IMR-90 (cell line): ENCODE measurements at regions not wholly inside any gene's neighbourhood (a gene's known extent, or its start where the extent isn't known, plus 50 kb on each side); places are given as distances from the start of the nearest gene placed in this dataset.

Experiments used
- ATAC-seq: fragments of 200-7000 bp; cut with Tn5 transposase; 2 replicates; pipeline ENCODE4 v1.9.1; 2020; ENCODE audit warnings: low read depth, mild to moderate bottlenecking, moderate library complexity
- BruUV-seq: library from RNA; stranded (reverse); fragments of 400-500 nt; replicated peaks from 2 replicates; lab custom pipeline; 2021; lab: Mats Ljungman, UMichigan
- CTCF ChIA-PET: fragments of 300-600 bp; formaldehyde crosslinking; extraction: SDS; loops from one replicate; lab custom pipeline; 2021; ENCODE audit warnings: antibody characterized with exemption; lab: Yijun Ruan, JAX
- POLR2A ChIA-PET: fragments of 300-600 bp; sonication (Branson Sonifier 250); formaldehyde crosslinking; loops from one replicate; lab custom pipeline; 2022; ENCODE audit warnings: antibody characterized with exemption; ENCODE audit not compliant: unreplicated experiment; lab: Charles Lee
- DNase-seq: peaks from one replicate; pipeline ENCODE4 v3.0.0; 2013
- H2AFZ ChIP-seq: replicated peaks from 2 replicates; pipeline ENCODE3; 2013; ENCODE audit warnings: low read length, mild to moderate bottlenecking; ENCODE audit not compliant: poor library complexity
- H2AK5ac ChIP-seq: 2 replicates; pipeline ENCODE4 v1.6.1; 2013; ENCODE audit warnings: low read depth, low read length, inconsistent platforms
- H2AK9ac ChIP-seq: replicated peaks from 2 replicates; pipeline ENCODE3; 2013; ENCODE audit warnings: mild to moderate bottlenecking, low read depth, low read length, moderate library complexity; ENCODE audit not compliant: poor library complexity
- H2BK120ac ChIP-seq: 2 replicates; pipeline ENCODE4 v1.6.1; 2013; ENCODE audit warnings: low read depth, low read length, inconsistent platforms
- H2BK15ac ChIP-seq: 3 replicates; pipeline ENCODE4 v1.6.1; 2013; ENCODE audit warnings: low read depth, low read length, inconsistent platforms
- H2BK20ac ChIP-seq: 2 replicates; pipeline ENCODE4 v1.6.1; 2013; ENCODE audit warnings: low read depth, mild to moderate bottlenecking, inconsistent platforms, low read length, moderate library complexity
- H2BK5ac ChIP-seq: 2 replicates; pipeline ENCODE4 v1.6.1; 2013; ENCODE audit warnings: mild to moderate bottlenecking, low read depth, low read length, inconsistent platforms; ENCODE audit not compliant: poor library complexity, severe bottlenecking
- H3K14ac ChIP-seq: replicated peaks from 2 replicates; pipeline ENCODE4 v1.6.1; 2013; ENCODE audit warnings: low read depth, low read length, inconsistent platforms
- H3K18ac ChIP-seq: 2 replicates; pipeline ENCODE4 v1.6.1; 2013; ENCODE audit warnings: low read depth, low read length, control low read depth
- H3K23ac ChIP-seq: 2 replicates; pipeline ENCODE4 v1.6.1; 2013; ENCODE audit warnings: low read depth, low read length, inconsistent platforms
- H3K27ac ChIP-seq: 2 replicates; pipeline ENCODE4 v1.5.1; 2013; ENCODE audit warnings: mild to moderate bottlenecking, control low read depth, low read length; ENCODE audit not compliant: insufficient read depth
- H3K27me3 ChIP-seq: 2 replicates; pipeline ENCODE4 v1.6.1; 2013; ENCODE audit warnings: low read length; ENCODE audit not compliant: control insufficient read depth, insufficient read depth
- H3K36me3 ChIP-seq: 2 replicates; pipeline ENCODE4 v1.6.1; 2013; ENCODE audit warnings: low read length, mixed read lengths; ENCODE audit not compliant: control insufficient read depth, insufficient read depth
- H3K4ac ChIP-seq: 2 replicates; pipeline ENCODE4 v1.6.1; 2013; ENCODE audit warnings: low read depth, low read length, inconsistent platforms
- H3K4me1 ChIP-seq: 2 replicates; pipeline ENCODE4 v1.6.1; 2013; ENCODE audit warnings: low read length, mixed read lengths; ENCODE audit not compliant: control insufficient read depth, insufficient read depth
- H3K4me2 ChIP-seq: 2 replicates; pipeline ENCODE4 v1.6.1; 2013; ENCODE audit warnings: low read depth, mild to moderate bottlenecking, control low read depth, low read length, moderate library complexity
- H3K4me3 ChIP-seq: 2 replicates; pipeline ENCODE4 v1.5.1; 2013; ENCODE audit warnings: low read depth, mild to moderate bottlenecking, control low read depth, low read length, moderate library complexity; ENCODE audit not compliant: insufficient read depth
- H3K56ac ChIP-seq: 2 replicates; pipeline ENCODE4 v1.6.1; 2013; ENCODE audit warnings: low read length, inconsistent platforms; ENCODE audit not compliant: insufficient read depth; ENCODE audit errors: extremely low read depth
- H3K79me1 ChIP-seq, 2 experiments: 2 replicates each; pipeline ENCODE4 v1.6.1; 2013; ENCODE audit warnings: low read length in 2 of 2, inconsistent platforms in 1 of 2, low read depth in 1 of 2
- H3K9ac ChIP-seq: 2 replicates; pipeline ENCODE4 v1.6.1; 2013; ENCODE audit warnings: low read depth, low read length, control low read depth
- H3K9me1 ChIP-seq: 2 replicates; pipeline ENCODE4 v1.6.1; 2013; ENCODE audit warnings: low read length, inconsistent platforms; ENCODE audit not compliant: insufficient read depth
- H3K9me3 ChIP-seq: 2 replicates; pipeline ENCODE4 v1.6.1; 2013; ENCODE audit warnings: low read length; ENCODE audit not compliant: control insufficient read depth, insufficient read depth
- H4K20me1 ChIP-seq: 2 replicates; pipeline ENCODE4 v1.6.1; 2013; ENCODE audit warnings: low read length, inconsistent platforms; ENCODE audit not compliant: insufficient read depth
- H4K5ac ChIP-seq: 2 replicates; pipeline ENCODE4 v1.6.1; 2013; ENCODE audit warnings: mild to moderate bottlenecking, low read depth, low read length, control low read depth
- H4K8ac ChIP-seq, 2 experiments: 2 replicates each; pipeline ENCODE4 v1.6.1; 2013; ENCODE audit warnings: low read depth in 2 of 2, low read length in 2 of 2, control low read depth in 1 of 2, inconsistent platforms in 1 of 2
- H4K91ac ChIP-seq: 2 replicates; pipeline ENCODE4 v1.6.1; 2013; ENCODE audit warnings: low read depth, low read length, inconsistent platforms; ENCODE audit not compliant: insufficient read depth
- BHLHE40 ChIP-seq: fragments of 150-350 bp; IDR thresholded peaks from 2 replicates; pipeline ENCODE4 v1.6.1; 2016; ENCODE audit warnings: mild to moderate bottlenecking, low read depth, low read length
- CEBPB ChIP-seq: IDR thresholded peaks from 2 replicates; pipeline ENCODE4 v1.6.1; 2012; ENCODE audit warnings: low read depth, low read length, improper control_type of control experiment
- WGBS, 2 experiments: methylation state at CpG; one replicate each; pipeline versions ENCODE4 v1.1.5 to v1.1.7; 2013; ENCODE audit warnings: missing lambda C conversion rate in 2 of 2; ENCODE audit not compliant: insufficient read length in 1 of 2; ENCODE audit errors: extremely low coverage in 2 of 2; 5-methylcytosine and 5-hydroxymethylcytosine counted together
- dilution Hi-C: fragments of 300-500 bp; cut with HindIII; formaldehyde crosslinking; loops from one replicate; pipeline ENCODE4 v1.14.3; 2018; ENCODE audit warnings: low sequenced_read_pairs; ENCODE audit not compliant: unreplicated experiment
- in situ Hi-C: fragments of 300-500 bp; cut with MboI; formaldehyde crosslinking; loops from 3 replicates; pipeline ENCODE4 v1.14.3; 2019; ENCODE audit warnings: low sequenced_read_pairs, inconsistent platforms, mixed read lengths
- intact Hi-C: fragments of 100-400 bp; cut with micrococcal nuclease; formaldehyde crosslinking; loops from 2 replicates; pipeline ENCODE4 v1.10.0; 2022

GRCh38 chr2:84204995-84205394 lies 254.1 kb downstream of the SUCLG1 start:
- Histone ChIP-seq H4K8ac (no peak overlapping the region), H3K27me3 (no peaks in the 10 kb centered on the region), H3K4me3 (no peak overlapping the region), H4K20me1 (no peaks in the 10 kb centered on the region), H3K23ac (no peak overlapping the region), H2AFZ (no peak overlapping the region), H4K5ac (no peak overlapping the region), H3K14ac (no peak overlapping the region), H3K27ac (no peak overlapping the region), H3K4me1 (no peaks in the 10 kb centered on the region), H3K9me3 (no peaks in the 10 kb centered on the region), H3K4ac (no peak overlapping the region), H3K79me1 (no peaks in the 10 kb centered on the region), H2BK20ac (no peak overlapping the region), H2AK5ac (no peak overlapping the region), H2BK5ac (no peak overlapping the region), H2BK120ac (no peak overlapping the region), H4K91ac (no peak overlapping the region), H3K56ac (no peak overlapping the region), H3K9me1 (no peaks in the 10 kb centered on the region), H3K9ac (no peak overlapping the region), H3K18ac (no peak overlapping the region), H2AK9ac (no peak overlapping the region), H3K4me2 (no peak overlapping the region), H2BK15ac (no peak overlapping the region), H3K36me3 (no peaks in the 10 kb centered on the region)
- ChIA-PET CTCF (no interaction called here), POLR2A (no interaction called here)
- dilution Hi-C loops: no loop called here
- TF ChIP-seq CEBPB: peak; percentile 87
- TF ChIP-seq BHLHE40: no peak
- no peak for ATAC-seq
- no peak for DNase-seq
- intact Hi-C loops: no loop called here
- no CpG with 5 or more reads among the region's 3 CpGs for WGBS, 2 experiments
- no TSS peak for BruUV-seq
- in situ Hi-C loops: no loop called here
